Dendritic cell treated with granulocyte-macrophage colony-stimulating factor and Interleukin-4, amounts not matched to agents 40 ng/mL and 50 ng/mL, for 4 days (primary cell): ENCODE measurements at regions not wholly inside any gene's neighbourhood (a gene's known extent, or its start where the extent isn't known, plus 50 kb on each side); places are given as distances from the start of the nearest gene placed in this dataset.

Experiments
- H3K27ac Mint-ChIP-seq: one replicate; pipeline ENCODE4 v1.8.0; 2022; ENCODE audit warnings: mild to moderate bottlenecking, mixed read lengths
- H3K27me3 Mint-ChIP-seq: one replicate; pipeline ENCODE4 v1.8.0; 2022; ENCODE audit warnings: mild to moderate bottlenecking, mixed read lengths
- H3K36me3 Mint-ChIP-seq: one replicate; pipeline ENCODE4 v1.8.0; 2022; ENCODE audit warnings: low read depth, mixed read lengths
- H3K4me1 Mint-ChIP-seq: one replicate; pipeline ENCODE4 v1.8.0; 2022; ENCODE audit warnings: low read depth, mixed read lengths
- H3K4me3 Mint-ChIP-seq: one replicate; pipeline ENCODE4 v1.8.0; 2022; ENCODE audit warnings: mild to moderate bottlenecking, moderate library complexity, mixed read lengths
- H3K9me3 Mint-ChIP-seq: one replicate; pipeline ENCODE4 v1.8.0; 2022; ENCODE audit warnings: mixed read lengths
- intact Hi-C: fragments of 100-400 bp; cut with micrococcal nuclease; formaldehyde crosslinking; loops from one replicate; pipeline ENCODE4 v1.15.0; 2022

DNA sequence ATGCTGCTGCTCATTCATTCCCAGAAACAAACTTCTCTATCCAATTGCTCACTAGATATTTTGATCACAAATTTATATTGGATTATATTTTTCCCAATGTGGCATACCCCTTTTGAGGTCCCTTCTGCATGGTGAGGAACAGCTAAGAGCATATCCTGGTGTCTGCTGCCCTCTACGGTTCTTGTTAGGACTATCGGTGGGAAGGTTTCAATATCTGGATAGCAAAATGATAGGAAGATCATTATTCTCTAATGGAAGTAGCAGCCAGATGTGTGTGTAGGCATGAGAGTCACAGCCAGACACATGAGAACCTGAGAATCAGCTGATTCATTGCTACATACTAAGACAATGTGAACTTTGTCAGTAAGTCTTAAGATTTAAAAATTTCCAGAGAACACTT, 1422.4 kb upstream of the MIR17HG start:
- intact Hi-C loops, result no loop called here
- no peaks in the 10 kb centered on the region for H3K27me3 Mint-ChIP-seq
- H3K36me3 Mint-ChIP-seq, result no peaks in the 10 kb centered on the region
- H3K9me3 Mint-ChIP-seq, result peaks cover 12% of the 10 kb centered on the region
- no peak overlapping the region for H3K4me3 Mint-ChIP-seq
- H3K4me1 Mint-ChIP-seq, result peaks cover 8% of the 10 kb centered on the region
- H3K27ac Mint-ChIP-seq, result no peak overlapping the region

DNA sequence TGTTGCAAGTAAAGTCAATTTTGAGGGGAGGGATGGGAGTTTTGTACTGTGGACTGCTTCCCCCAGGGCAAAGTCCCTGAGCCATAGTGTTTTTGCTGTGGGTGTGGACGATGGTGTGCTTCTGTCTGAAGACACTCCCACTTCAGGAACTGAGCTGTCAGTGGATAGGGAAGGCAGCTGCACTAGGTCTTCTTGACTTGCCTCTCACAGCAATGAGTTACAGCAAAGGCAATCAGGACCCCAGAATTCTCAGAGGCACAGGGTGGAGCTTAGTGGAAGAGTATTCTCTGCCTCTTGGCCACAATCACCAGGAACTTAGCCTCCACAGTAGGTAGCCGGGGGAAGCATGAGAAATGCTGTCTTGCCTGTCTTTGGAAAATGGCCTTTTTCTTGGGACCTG, 1416.6 kb upstream of the MIR17HG start:
- Mint-ChIP-seq H3K27me3 (no peaks in the 10 kb centered on the region), H3K27ac (no peak overlapping the region), H3K9me3 (no peaks in the 10 kb centered on the region), H3K4me3 (no peak overlapping the region), H3K36me3 (no peaks in the 10 kb centered on the region), H3K4me1 (no peaks in the 10 kb centered on the region)
- intact Hi-C loops, result no loop called here

DNA sequence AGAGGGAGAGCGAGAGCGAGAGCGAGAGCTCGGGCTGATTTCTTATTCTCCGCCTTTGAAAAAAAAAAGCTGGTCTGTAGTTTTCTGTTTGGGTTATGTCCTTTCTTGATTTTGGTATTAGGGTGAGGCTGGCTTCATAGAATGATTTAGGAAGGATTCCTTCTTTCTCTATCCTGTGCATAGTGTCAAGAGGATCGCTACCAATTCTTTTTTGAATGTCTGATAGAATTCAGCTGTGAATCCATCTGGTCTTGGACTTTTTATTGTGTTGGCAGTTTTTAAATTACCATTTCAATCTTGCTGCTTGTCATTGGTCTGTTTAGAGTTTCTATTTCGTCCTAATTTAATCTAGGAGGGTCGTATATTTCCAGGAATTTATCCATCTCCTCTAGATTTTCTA, 1414.6 kb upstream of the MIR17HG start:
- Mint-ChIP-seq H3K36me3 (no peaks in the 10 kb centered on the region), H3K27me3 (no peaks in the 10 kb centered on the region), H3K9me3 (no peaks in the 10 kb centered on the region), H3K27ac (no peak overlapping the region), H3K4me3 (no peak overlapping the region), H3K4me1 (no peaks in the 10 kb centered on the region)
- intact Hi-C loops, result no loop called here

DNA sequence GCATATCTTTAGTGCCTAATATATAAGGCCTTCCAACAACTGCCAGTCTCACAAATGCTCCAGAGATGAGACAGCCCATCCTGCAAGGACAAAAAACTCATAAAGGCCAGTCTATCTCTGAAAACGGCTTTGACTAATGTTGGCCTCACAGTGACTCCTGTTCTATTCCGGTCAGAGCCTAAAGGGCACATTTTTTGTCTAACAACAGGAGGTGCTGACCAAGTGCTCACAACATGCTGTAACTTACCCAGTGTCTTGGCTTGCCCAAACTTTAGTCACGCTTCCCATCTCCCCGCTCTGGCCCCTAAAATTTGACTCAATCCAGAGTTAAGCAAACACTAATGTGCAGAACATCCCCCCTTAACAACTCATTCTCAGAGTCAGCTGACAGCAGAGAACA, 1411.2 kb upstream of the MIR17HG start:
- H3K4me3 Mint-ChIP-seq, result no peak overlapping the region
- no peaks in the 10 kb centered on the region for H3K27me3 Mint-ChIP-seq
- no peaks in the 10 kb centered on the region for H3K36me3 Mint-ChIP-seq
- H3K4me1 Mint-ChIP-seq, result no peaks in the 10 kb centered on the region
- no peak overlapping the region for H3K27ac Mint-ChIP-seq
- intact Hi-C loops, result no loop called here
- no peaks in the 10 kb centered on the region for H3K9me3 Mint-ChIP-seq

DNA sequence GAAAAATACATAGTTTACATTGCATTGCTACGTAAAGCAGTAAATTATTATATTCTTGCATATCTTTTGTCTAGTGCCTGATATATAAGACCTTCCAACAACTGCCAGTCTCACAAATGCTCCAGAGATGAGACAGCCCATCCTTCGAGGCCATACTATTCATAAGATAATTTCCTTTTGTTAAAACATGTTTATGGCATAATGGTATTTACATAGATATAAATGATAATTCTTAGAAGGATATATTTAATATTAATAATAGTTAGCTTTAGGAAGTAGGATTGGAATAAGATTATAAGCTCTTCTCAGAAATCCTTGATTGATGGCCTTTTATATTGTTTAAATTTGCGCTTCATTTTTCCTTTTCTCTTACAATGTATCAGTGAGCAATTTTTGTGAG, 1410.1 kb upstream of the MIR17HG start:
- H3K4me1 Mint-ChIP-seq, result no peaks in the 10 kb centered on the region
- intact Hi-C loops, result no loop called here
- H3K9me3 Mint-ChIP-seq, result no peaks in the 10 kb centered on the region
- no peak overlapping the region for H3K27ac Mint-ChIP-seq
- no peak overlapping the region for H3K4me3 Mint-ChIP-seq
- no peaks in the 10 kb centered on the region for H3K27me3 Mint-ChIP-seq
- no peaks in the 10 kb centered on the region for H3K36me3 Mint-ChIP-seq

DNA sequence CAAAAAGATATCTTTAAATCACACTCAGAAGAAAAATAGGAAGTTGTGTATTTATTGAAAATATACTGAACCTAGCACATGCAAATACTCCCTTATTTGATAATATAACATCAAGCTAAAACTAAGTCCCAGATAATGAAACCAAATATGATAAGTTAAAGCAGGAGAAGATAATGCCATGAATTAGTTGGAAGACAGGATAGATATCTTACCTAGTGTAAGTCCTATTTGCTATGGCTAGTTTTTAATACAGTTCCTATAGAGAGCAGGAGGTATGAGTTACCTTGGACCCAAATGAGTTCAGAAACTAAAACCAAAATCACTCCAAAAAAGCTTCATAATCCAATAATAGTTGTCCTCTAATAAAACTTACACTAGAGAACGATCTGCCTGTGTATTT, 1407.1 kb upstream of the MIR17HG start:
- intact Hi-C loops, result no loop called here
- Mint-ChIP-seq H3K4me1 (no peaks in the 10 kb centered on the region), H3K36me3 (no peaks in the 10 kb centered on the region), H3K27me3 (no peaks in the 10 kb centered on the region), H3K9me3 (peaks cover 3% of the 10 kb centered on the region), H3K27ac (no peak overlapping the region), H3K4me3 (no peak overlapping the region)

DNA sequence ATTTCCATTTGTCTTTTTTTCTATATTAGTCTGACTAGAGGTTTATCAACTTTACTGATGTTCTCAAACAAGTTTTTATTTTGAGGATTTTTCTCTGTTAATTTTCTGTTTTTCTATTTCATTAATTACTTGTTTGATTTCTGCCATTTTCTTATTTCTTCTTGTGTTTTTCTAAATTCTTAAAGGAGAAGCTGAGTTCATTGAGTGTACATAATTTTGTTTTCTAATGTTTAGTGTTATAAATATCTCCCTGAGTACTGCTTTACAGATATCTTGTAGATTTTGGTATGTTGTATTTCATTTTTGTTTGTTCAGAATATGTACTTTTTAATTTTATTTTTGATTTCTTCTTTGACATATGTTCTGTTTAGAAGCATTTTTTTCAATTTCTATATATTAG, 1404.3 kb upstream of the MIR17HG start:
- intact Hi-C loops, result no loop called here
- H3K4me3 Mint-ChIP-seq, result no peak overlapping the region
- H3K4me1 Mint-ChIP-seq, result no peaks in the 10 kb centered on the region
- H3K27me3 Mint-ChIP-seq, result no peaks in the 10 kb centered on the region
- peaks cover 8% of the 10 kb centered on the region for H3K9me3 Mint-ChIP-seq
- no peak overlapping the region for H3K27ac Mint-ChIP-seq
- no peaks in the 10 kb centered on the region for H3K36me3 Mint-ChIP-seq

DNA sequence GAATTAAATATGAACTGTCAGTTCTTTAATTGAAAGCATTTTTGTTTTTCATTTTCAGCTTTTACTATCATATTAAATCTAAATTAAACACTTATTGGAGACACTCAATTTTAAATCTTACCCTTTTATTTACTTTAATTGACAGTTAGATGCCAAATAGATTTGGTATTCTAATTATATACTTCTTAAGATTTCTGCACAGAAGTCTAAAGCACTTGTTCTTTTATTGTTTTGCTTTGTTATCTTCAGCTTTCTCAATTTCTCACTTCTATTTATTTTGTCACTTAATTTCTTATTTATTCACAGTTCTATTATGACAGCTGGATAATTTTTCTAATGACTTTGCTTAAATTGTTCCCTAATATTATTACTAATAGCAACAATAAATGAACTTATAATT, 1397.3 kb upstream of the MIR17HG start:
- Mint-ChIP-seq H3K4me3 (no peak overlapping the region), H3K27me3 (no peaks in the 10 kb centered on the region), H3K9me3 (peaks cover 14% of the 10 kb centered on the region), H3K4me1 (no peaks in the 10 kb centered on the region), H3K36me3 (no peaks in the 10 kb centered on the region), H3K27ac (no peak overlapping the region)
- intact Hi-C loops, result no loop called here

DNA sequence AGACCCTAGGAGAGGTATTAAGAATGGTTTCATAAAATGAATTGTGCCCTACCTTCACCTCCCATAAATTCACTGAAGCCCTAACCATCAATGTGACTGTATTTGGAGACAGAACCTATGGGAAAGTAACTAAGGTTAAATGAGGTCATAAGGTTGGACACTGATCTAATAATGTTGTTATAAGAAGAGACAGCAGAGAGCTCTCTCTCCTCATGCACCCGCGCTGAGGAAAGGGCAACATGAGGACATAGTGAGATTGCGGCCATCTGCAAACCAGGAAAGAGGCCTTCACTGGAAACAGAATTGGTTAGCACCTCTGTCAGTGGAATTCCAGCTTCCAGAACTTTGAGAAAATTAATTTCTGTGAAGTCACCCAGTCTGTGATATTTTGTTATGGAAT, 1396.1 kb upstream of the MIR17HG start:
- Mint-ChIP-seq H3K27me3 (no peaks in the 10 kb centered on the region), H3K9me3 (peaks cover 9% of the 10 kb centered on the region), H3K27ac (no peak overlapping the region), H3K36me3 (no peaks in the 10 kb centered on the region), H3K4me1 (no peaks in the 10 kb centered on the region), H3K4me3 (no peak overlapping the region)
- intact Hi-C loops, result no loop called here

DNA sequence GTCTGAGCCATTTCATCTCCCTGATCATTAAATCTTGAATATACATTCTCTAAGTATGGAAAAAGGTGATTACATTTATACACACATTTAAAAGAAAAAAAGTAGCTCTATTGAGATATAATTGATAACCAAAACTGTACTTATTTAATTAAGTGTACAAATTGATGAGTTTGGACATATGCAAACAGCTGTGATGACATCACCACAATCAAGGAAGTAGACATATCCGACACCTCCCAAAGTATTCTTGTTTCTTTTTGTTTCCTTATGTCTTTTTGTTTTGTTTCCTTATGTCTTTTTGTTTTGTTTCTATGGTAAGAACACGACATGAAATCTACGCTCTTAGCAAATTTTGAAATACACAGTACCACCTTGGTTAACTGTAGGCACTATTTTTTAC, 1393.9 kb upstream of the MIR17HG start:
- Mint-ChIP-seq H3K27ac (no peak overlapping the region), H3K36me3 (no peaks in the 10 kb centered on the region), H3K9me3 (peaks cover 9% of the 10 kb centered on the region), H3K4me3 (no peak overlapping the region), H3K27me3 (no peaks in the 10 kb centered on the region), H3K4me1 (no peaks in the 10 kb centered on the region)
- intact Hi-C loops, result no loop called here

DNA sequence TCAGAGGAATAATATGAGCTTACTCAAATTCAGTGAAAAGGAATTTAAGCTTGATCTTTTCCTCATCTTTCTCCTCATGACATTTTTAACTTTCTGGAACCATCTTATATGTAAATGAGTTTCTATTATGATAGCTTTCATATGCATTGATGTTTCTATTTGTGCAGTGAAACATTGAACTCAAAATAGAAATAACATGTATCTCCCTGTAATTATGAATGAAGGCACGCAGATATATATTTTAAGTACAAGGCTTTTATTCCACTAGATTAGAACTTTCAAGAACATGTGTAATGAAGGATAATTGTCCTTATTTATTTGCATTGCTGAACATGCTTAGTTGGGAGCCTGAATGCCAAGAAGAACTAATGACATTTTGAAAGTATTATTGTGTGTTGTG, 1391.7 kb upstream of the MIR17HG start:
- H3K4me1 Mint-ChIP-seq, result no peaks in the 10 kb centered on the region
- H3K27me3 Mint-ChIP-seq, result no peaks in the 10 kb centered on the region
- H3K27ac Mint-ChIP-seq, result no peak overlapping the region
- no peaks in the 10 kb centered on the region for H3K36me3 Mint-ChIP-seq
- intact Hi-C loops, result no loop called here
- H3K4me3 Mint-ChIP-seq, result no peak overlapping the region
- H3K9me3 Mint-ChIP-seq, result peaks cover 9% of the 10 kb centered on the region

DNA sequence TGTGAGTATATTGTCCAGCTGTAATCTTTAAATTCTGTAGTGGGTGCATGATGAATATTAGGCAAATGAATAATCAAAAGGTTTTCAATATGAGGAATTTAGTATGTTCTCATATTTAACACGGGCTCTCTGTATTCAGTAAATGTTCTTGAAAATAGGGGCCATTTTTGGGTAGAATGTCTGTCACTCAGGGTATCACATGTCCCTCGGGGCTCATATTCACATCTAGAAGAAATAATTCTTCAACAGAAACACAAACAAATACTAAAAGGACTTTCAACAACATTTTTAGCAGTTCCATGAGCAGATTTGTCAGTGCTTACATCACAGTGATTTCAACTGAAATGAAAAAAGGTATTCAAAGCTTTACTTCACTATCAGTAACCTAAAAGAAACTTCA, 1388.4 kb upstream of the MIR17HG start:
- Mint-ChIP-seq H3K4me3 (no peak overlapping the region), H3K27ac (no peak overlapping the region), H3K9me3 (peaks cover 9% of the 10 kb centered on the region), H3K36me3 (no peaks in the 10 kb centered on the region), H3K27me3 (no peaks in the 10 kb centered on the region), H3K4me1 (peaks cover 5% of the 10 kb centered on the region)
- intact Hi-C loops, result no loop called here

DNA sequence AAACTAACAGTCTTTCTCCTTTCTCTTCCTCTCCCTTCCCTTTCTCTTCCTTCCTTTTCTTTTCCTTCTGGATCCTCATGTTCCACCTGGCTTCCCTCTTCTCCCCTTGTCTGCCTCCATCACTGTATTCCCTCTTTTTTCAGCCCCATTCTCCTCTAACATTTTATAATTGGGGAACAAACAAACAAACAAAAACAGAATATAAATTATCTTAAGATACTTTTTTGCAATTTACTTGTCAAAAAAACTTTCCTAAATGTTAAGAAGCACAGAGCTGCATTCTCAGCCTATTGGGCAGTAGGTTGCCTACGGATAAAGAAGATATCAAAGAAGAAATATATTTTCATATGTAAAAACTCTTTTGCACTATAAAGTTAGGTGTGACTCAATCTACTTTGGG, 1382.2 kb upstream of the MIR17HG start:
- peaks cover 30% of the 10 kb centered on the region for H3K4me1 Mint-ChIP-seq
- H3K36me3 Mint-ChIP-seq, result no peaks in the 10 kb centered on the region
- no peak overlapping the region for H3K27ac Mint-ChIP-seq
- intact Hi-C loops, result no loop called here
- no peak overlapping the region for H3K4me3 Mint-ChIP-seq
- H3K27me3 Mint-ChIP-seq, result no peaks in the 10 kb centered on the region
- H3K9me3 Mint-ChIP-seq, result peaks cover 8% of the 10 kb centered on the region

DNA sequence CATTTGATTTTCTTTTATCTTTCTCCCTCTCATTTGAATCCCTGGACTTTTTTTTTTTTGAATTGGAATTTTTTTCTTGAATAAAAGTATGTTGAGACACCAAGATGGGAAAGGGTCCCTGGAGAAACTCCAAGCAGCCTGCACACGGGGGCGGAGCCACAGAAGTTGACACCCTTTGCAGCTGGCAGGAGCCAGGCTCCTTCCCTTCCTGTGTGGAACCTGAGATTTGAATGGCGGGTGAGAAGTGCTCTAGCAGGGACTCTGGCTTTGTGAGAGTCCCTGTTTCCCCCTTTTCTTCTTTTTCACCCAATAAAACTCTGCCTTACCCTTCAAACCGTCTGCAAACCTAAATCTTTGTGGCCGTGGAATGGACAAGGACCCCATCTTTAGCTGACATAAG, 1381.0 kb upstream of the MIR17HG start:
- Mint-ChIP-seq H3K4me1 (peaks cover 30% of the 10 kb centered on the region), H3K27ac (no peak overlapping the region), H3K9me3 (peaks cover 8% of the 10 kb centered on the region), H3K36me3 (no peaks in the 10 kb centered on the region), H3K4me3 (no peak overlapping the region), H3K27me3 (no peaks in the 10 kb centered on the region)
- intact Hi-C loops, result no loop called here

DNA sequence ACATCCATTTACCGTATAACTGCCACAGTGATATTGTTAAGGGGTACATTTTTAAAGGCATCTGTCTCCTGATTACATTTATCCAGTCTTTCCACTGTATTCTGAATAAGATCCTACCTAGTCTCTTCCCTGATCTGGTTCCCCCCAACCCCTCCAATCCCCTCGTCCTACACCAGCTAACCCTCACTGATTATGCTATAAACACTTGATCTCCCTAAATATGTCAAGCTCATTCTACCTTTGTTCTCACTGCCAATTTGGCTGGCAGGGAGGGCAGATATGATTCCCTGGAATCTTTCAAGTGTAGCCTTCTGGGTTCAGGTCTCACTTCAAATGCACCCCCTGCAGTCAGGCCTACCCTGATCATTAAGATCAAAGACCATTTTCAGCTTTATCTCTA, 1379.8 kb upstream of the MIR17HG start:
- Mint-ChIP-seq H3K4me3 (no peak overlapping the region), H3K36me3 (no peaks in the 10 kb centered on the region), H3K27ac (no peak overlapping the region), H3K27me3 (no peaks in the 10 kb centered on the region), H3K4me1 (peaks cover 30% of the 10 kb centered on the region), H3K9me3 (peaks cover 8% of the 10 kb centered on the region)
- intact Hi-C loops, result no loop called here

DNA sequence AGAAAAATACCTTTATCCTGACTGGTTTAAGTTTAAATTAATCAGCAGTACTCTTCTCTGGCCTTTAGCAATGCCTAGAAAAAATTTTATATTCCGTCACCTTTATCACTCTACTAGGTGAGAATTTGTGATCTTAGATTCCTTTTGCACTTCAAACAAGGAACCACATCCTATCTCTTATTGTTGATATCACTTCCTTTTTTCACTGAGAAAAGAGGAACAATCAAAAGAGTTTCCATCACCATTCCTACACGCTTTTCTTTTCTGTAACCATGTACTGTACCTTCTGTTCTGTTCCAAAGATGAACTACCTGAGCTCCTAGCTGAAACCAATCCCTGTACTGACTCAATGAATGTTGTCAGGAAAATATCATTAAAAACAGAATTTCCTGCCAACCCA, 1379.0 kb upstream of the MIR17HG start:
- peaks cover 29% of the 10 kb centered on the region for H3K4me1 Mint-ChIP-seq
- H3K9me3 Mint-ChIP-seq, result peaks cover 8% of the 10 kb centered on the region
- no peaks in the 10 kb centered on the region for H3K36me3 Mint-ChIP-seq
- intact Hi-C loops, result no loop called here
- H3K4me3 Mint-ChIP-seq, result no peak overlapping the region
- H3K27ac Mint-ChIP-seq, result no peak overlapping the region
- H3K27me3 Mint-ChIP-seq, result no peaks in the 10 kb centered on the region
